HuH-7 (cell line): ENCODE measurements at regions not wholly inside any gene's neighbourhood (a gene's known extent, or its start where the extent isn't known, plus 50 kb on each side); places are given as distances from the start of the nearest gene placed in this dataset.
"Not testable (repeated sequence)": the region's sequence is repeated elsewhere in the genome, so short reads cannot be mapped to it uniquely, and the experiment has no call there.

Experiments
- DNase-seq: peaks from one replicate; pipeline ENCODE4 v3.0.0; 2011; ENCODE audit warnings: low spot score

GRCh38 chr2:204360218-204361007 is 184.9 kb upstream of the PARD3B start:
- no peak for DNase-seq

DNA sequence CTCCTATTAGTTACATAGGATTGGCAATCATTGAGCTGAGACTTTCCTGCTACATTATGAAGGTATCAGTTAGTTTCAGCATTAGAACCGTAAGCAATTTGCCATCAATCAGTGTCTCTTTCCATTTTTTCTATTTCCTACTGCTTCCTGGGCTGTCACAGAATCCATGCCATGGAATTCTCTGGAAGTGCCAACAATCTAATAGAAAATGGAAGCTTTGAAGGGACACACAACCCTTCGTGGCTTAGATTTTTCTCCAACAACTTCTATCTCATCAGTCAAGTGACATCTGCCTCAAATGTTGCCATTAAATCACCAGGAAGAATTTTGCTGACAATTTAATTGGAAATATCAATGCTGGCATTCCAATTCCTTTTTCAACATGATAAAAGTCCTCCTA is 183.5 kb upstream of the PARD3B start:
- DNase-seq: no peak

- no peak for DNase-seq
Measured at GRCh38 chr2:204362581-204362980, 182.7 kb upstream of the PARD3B start.

- DNase-seq: no peak
Measured at GRCh38 chr2:204363513-204363912, 181.8 kb upstream of the PARD3B start.

- DNase-seq: no peak
Measured at GRCh38 chr2:204364860-204365535, 180.3 kb upstream of the PARD3B start.

DNA sequence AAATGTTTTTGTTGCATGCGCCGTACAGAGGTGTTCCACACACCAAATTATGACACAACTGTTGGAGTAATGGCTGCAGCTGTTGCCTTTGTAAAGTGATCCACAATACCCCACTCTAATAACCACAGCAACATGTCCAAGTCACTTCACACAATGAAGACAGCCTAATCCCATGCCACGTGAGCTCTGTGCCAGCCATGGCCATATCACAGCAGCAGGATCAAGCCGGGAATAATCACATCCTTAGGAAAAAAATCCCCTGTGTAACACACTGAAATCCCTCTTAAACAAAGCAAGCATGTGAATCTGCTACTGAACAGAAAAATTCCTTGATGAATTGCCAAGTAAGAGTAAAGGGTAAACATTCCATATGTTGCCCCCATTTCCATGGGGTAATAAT is 179.5 kb upstream of the PARD3B start:
- DNase-seq: no peak

GRCh38 chr2:204367466-204367865 is 177.8 kb upstream of the PARD3B start:
- DNase-seq: no peak

- DNase-seq: no peak
Measured at GRCh38 chr2:204370172-204370718, 175.0 kb upstream of the PARD3B start.

DNA sequence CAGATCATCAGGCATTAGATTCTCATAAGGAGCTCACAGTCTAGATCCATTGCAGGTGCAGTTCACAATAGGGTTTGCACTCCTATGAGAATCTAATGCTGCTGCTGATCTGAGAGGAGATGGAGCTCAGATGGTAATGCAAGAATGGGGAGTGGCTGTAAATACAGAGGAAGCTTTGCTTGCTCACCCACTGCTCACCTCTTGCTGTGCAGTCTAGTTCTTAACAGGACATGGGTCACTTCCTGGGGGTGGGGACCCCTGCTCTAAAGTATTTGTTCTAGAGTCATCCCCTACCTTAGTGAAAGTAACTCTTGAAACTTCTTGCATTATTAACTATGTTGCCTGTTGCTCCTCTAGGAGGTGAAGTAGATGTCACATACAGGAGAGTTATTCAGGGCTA is 171.3 kb upstream of the PARD3B start:
- no peak for DNase-seq

GRCh38 chr2:204380141-204380881 is 165.0 kb upstream of the PARD3B start:
- no peak for DNase-seq

DNA sequence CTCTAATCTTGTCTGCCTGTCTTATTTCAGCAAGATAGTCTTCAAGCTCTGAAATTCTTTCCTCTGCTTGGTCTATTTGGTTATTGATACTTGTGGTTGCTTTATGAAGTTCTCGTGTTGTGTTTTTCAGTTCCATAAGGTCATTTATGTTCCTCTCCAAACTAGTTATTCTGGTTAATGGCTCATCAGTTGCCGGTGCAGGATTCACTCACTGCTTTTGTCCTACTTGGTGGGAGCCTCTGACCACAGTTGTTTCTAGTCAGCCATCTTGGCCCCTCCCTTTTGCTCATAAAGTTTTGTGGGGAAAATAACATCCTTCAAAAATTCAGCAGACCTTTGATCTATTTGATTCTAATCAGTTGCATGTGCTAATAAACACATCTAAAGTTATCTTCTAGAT is 158.6 kb upstream of the PARD3B start:
- no peak for DNase-seq

DNA sequence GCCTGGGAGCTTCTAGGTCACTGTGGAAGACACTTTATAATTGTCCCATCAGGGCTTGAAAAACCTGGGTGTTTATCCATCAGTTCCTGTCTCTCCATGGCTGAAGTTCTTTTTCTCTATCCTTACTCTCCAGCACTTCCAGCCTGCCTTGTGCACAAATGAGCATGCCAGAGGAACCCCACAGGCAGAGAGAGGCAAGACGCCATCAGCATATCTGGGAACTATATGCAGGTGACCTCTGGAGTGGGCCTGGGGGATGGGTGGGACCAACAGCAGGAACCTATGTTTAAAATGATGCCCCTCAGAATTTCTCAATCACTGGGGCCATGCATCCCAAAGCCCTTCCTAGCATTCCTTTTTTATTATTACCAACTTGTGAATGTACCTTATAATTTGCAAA is 156.2 kb upstream of the PARD3B start:
- DNase-seq: no peak

GRCh38 chr2:204389856-204390255 is 155.4 kb upstream of the PARD3B start:
- no peak for DNase-seq

DNA sequence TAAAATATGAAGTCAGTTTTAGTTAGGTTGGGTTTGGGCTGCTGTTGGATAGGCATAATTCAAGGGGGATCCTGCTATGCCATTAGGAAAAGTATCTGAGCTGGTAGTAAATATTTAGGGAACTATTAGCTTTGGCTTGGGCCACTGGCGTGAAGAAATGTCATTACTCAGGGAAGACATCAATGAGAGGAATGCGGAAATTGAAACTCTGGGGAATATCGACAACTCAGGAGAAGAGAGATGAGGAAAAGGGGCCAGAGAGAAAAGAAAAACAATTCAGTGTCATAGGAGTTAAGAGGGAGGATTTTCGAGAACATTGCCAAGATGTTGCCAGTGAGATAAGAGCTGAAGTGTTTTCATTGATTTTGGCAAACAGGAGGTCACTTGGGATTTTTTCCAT is 149.7 kb upstream of the PARD3B start:
- no peak for DNase-seq

- DNase-seq: no peak
Measured at GRCh38 chr2:204401114-204401513, 144.2 kb upstream of the PARD3B start.

DNA sequence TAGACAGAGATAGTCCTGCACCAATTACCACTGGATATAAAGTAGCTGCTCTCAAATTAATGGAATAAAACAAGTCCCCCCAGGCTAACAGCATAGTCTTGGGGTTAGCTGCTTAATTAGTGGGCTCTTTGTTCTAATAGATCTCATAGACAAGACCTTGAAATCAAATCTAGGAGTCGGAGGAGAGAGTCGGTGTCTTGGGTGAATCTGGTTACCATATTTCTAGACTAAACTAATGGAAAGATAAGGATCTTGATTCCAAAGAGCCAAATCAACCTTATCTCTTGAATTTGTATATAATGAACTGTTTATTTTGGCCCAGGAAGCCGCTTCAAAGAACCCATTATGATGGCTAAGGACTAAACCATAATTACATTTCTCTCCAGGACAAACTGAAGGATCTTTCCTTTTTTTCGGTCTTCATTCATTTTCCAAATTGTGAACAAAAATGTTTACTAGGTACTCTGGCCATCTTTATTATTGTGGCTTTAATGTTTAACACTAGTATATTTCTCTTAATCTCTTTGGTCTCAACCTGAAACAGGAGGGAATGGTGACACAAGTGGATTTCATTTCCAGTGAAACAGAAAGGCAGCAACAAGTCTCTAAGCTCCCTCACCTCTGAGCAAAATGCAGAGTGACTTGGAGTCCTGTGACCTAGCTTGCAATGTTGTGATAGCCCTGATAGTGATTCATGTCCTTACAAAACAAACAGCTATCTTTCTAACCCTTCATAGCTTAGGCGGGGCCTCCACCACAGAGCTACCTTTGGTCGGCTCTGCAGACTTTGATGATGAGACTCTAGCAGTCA is 137.9 kb upstream of the PARD3B start:
- DNase-seq: peak; percentile 41

DNA sequence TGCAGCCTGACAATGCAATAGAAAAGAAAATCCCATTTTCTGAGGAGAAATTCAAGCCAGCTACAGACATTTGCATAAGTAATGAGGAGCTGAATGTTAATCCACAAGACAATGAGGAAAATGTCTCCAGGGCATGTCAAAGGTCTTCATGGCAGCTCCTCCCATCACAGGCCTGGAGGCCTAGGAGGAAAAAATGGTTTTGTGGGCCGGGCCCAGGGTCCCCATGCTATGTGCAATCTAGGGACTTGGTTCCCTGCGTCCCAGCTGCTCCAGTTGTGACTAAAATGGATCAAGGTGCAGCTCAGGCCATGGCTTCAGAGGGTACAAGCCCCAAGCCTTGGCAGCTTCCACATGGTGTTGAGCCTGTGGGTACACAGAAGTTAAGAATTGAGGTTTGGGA is 132.5 kb upstream of the PARD3B start:
- not testable (repeated sequence) for DNase-seq

DNA sequence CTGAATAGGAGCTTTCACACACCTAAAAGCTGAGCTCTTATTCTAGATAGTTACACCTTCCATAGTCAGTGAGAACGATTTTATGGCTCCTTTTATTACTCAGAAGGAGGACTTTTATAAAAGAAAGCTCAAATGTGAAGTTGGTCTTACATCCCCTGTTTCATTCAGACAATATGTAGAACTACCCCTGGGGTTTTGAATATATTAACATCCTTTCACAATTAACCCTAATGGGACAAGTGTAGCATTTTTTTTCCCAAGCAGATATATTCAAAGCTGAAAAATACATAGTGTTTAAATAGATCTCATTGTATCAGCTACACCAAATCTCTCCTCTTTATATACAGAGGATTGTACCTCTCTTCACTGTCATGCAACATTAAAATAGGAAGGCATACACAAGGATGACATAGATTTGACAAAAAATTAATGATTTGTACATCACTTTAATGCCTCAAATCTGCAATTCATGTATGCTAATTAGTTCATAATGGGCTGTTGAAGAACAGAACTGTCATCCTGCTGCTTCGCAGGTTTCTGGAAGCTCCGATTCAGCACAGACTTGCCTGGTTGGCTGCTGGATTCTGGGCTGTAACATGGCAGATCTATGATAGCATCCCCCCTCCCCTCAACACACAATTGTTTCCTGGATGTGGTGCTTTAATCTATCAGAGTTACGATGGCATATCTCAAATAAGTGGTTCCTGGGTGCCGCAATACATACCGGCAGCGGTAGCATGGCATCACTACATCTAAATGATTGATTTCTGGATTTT is 129.7 kb upstream of the PARD3B start:
- no peak for DNase-seq

- DNase-seq: no peak
Measured at GRCh38 chr2:204416236-204416635, 129.0 kb upstream of the PARD3B start.

DNA sequence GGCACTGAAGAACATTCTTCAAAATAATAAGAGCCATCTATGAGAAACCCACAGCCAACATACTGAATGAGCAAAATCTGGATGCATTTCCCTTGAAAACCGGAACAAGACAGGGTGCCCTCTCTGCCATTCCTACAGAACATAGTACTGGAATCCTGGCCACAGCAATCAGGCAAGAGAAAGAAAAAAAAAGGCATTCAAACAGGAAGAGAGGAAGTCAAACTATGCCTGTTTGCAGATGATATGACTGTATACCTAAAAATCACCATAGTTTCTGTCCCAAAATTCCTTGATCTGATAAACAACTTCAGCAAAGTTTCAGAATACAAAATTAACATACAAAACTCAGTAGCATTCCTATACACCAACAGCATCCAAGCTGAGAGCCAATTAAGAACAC is 119.5 kb upstream of the PARD3B start:
- no peak for DNase-seq

DNA sequence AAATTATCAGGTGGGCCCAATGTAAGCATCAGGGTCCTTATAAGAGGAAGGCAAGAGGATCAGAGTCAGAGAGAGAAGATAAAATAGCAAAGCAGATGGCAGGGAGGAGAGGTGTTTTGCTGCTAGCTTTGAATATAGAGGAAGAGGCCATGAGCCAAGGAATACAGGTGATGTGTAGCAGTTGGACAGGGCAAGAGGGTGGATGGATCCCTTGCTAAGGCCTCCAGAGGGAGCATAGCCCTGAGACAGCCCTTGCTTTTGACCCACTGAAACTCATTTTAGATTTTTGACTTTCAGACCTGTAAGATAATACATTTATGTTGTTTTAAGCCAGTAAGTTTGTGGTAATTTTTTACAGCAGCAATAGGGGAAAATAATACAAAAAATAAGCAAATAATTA is 116.6 kb upstream of the PARD3B start:
- no peak for DNase-seq
